Dedifferentiated amniotic fluid mesenchymal stem cell (primary cell): ENCODE measurements at regions not wholly inside any gene's neighbourhood (a gene's known extent, or its start where the extent isn't known, plus 50 kb on each side); places are given as distances from the start of the nearest gene placed in this dataset.
"Not testable (repeated sequence)": the region's sequence is repeated elsewhere in the genome, so short reads cannot be mapped to it uniquely, and the experiment has no call there.

Source experiments
- DNase-seq: peaks from one replicate; pipeline ENCODE4 v3.0.0-alpha.2; 2016; ENCODE audit errors: extremely low spot score

DNA sequence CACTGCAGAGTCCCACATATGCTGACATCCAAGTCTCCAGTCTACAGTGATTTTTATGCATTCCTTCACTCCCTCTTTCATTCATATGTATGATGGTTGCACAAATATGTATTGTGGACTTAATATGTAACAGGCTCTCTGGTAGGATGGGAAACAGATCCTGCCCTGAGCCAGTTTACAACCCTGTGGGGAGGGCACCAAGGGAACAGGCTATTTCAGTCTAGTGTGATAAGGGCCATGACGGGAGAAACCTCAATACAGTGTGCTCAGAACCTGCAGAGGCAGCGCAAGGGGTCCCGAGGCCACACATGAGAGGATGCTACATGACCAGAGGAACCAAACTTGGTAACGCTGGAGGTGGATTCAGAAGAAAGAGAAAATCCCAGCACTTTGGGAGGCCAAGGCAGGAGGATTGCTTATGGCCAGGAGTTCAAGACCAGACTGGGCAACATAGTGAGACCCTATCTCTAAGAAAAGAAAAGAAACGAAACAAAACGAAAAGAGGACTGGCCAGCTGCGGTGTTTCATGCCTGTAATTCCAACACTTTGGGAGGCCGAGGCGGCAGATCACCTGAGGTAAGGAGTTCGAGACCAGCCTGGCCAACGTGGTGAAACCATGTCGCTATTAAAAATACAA, 249.8 kb upstream of the JARID2 start:
- no peak for DNase-seq

GRCh38 chr6:14996892-14997291, 249.0 kb upstream of the JARID2 start:
- no peak for DNase-seq

DNA sequence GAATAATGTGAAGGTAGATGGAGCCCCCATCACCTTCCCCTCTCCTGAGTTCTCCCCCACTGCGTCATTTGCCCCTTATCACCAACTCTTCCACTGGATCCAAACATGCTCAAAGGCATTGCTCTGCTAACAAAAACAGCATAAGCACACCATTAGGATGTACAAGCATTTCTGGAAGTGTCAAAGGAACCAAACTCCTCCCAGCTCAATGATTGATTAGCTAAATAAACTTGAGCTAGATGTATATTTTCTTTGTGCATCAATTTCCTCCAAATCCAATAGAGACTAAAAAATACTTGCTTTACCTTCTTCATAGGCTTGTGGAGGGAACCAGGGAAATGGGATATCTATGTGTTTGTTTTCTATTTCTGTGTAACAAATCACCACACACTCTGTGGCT, 248.4 kb upstream of the JARID2 start:
- no peak for DNase-seq

DNA sequence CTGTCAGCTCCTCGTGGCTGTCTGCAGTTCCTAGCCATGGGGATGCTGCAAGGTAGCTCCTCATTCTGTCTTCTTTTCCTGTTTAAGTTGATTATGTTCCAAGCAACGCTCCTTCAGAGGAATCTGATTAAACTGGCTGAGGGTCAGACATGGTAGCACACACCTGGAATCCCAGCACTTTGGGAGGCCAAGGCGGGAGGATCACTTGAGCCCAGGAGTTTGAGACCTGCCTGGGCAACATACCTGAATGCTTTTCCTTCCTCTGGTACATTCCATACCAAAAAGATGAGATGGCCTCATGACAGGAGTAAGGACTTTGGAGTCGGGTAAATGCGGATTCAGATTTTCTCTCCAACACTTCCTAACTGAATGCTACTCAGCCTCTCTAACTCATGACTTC, 246.8 kb upstream of the JARID2 start:
- no peak for DNase-seq

DNA sequence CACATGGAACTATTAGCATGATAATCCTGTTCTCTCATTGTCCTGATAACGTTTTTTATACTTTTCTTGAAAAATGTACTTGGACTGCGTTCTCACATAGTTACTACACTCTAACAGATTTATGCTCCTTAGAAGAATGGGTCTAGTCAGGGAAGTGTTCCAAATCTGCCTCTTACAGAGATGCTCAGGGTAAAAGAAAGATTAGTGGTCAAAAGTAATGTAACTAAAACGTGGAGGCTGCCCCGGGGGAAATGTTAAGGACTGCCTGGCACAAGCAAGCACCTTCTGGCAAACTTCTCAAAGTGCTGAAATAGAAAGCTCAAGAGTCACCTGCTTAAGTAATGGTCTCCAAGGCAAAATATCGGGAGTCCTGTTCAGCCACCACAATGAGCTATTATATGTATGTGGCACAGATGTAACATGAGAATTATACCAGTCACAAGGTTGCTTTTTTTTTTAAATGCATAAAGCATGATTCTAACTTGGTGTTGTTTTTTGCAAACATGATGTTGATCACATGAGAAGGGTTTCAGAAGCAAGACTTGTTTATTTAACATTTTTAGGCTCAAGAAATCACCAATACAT, 244.5 kb upstream of the JARID2 start:
- no peak for DNase-seq

DNA sequence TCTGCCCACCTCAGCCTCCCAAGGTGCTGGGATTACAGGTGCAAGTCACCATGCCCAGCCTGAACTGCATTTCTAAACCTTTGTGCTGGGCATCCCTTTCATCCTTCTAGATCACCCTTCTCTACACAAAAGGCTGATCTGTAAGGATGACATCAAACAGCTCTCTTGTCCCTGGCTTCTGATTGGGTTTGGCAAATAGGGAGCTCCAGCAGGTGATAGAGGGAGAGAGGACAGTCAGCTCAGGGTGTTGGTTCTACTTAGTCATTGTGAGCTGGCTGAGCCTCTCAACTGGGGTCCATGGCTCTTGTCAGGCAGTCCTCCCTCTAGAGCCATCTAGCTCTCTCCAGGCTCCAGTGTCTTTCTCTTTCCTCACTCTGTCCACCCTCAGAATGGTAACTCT, 237.6 kb upstream of the JARID2 start:
- DNase-seq = no peak

GRCh38 chr6:15014958-15015357, 230.9 kb upstream of the JARID2 start:
- no peak for DNase-seq

GRCh38 chr6:15016813-15017212, 229.1 kb upstream of the JARID2 start:
- DNase-seq = no peak

GRCh38 chr6:15017261-15017660, 228.6 kb upstream of the JARID2 start:
- no peak for DNase-seq

DNA sequence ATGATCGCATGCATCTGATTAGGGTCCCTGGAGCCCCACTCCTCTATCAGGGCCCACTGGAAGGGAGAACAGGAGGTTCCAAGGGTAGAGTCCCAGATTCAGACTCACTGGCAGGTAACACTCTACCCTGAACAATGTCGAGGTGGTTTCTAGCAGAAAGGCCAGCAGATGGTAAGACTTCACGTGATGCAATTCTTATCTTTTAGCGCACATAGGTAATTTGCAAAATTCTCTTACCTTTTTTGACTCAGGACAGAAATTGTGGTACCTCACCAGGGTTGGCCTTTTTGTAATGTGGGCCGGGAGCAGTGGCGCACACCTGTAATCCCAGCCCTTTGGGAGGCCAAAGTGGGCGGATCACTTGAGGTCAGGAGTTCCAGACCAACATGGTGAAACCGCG, 228.1 kb upstream of the JARID2 start:
- no peak for DNase-seq

GRCh38 chr6:15020119-15020770, 225.6 kb upstream of the JARID2 start:
- DNase-seq = no peak

- DNase-seq = no peak
These were observed 224.8 kb upstream of the JARID2 start for GRCh38 chr6:15021074-15021473.

DNA sequence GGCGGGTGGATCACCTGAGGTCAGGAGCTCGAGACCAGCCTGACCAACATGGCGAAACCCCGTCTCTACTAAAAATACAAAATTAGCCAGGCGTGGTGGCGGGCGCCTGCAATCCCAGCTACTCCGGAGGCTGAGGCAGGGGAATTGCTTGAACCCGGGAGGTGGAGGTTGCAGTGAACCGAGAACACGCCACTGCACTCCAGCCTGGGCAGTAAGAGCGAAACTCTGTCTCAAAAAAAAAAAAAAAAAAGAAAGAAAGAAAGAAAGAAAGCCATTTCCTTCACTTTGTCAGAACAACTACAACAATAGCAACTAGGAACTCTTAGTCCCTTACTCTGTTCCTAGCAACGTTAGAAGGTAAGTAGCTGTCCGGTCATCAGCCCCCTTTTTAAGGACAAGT, 222.9 kb upstream of the JARID2 start:
- not testable (repeated sequence) for DNase-seq

GRCh38 chr6:15023448-15023847, 222.4 kb upstream of the JARID2 start:
- no peak for DNase-seq

- no peak for DNase-seq
These were observed 220.4 kb upstream of the JARID2 start for GRCh38 chr6:15025446-15025845.

- peak; percentile 74 for DNase-seq
These were observed 219.0 kb upstream of the JARID2 start for GRCh38 chr6:15026832-15027231.

DNA sequence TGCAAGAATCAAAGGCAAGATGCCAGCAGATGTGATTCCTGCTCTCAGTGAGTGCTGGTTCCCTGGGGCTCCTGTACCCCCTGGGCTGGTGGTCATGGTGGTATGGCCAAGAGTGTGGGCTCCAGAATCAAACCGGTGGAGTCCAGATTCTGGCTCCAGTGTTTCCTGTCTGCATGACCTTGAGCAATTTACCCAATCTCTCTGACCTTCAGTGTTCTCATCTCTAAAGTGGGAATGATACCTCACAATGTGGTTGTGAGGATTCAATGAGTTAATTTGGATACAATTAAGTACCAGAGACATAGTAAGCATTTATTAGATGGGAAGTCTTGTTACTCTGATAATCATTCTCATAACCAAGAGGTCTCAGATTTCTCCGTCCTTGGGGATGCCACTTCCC, 218.4 kb upstream of the JARID2 start:
- DNase-seq = no peak

DNA sequence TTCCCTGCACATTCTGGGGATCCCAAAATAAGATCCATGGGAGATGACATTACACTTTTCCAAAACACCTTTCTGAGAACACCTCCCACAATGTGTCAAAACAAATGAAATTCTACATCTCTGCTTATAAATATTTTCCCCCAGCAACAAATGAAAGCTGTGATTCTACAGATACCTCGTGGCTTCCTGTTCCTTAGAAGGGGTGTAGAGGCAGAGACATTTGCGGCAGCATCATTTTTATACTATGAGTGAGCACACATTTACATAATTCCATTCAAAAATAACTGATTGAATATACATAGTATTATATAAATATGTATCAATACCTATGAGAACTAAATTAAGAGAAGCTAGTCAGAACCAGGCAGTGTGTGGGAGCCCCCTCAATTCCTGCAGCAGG, 213.9 kb upstream of the JARID2 start:
- DNase-seq = no peak

- no peak for DNase-seq
These were observed 212.0 kb upstream of the JARID2 start for GRCh38 chr6:15033850-15034203.

DNA sequence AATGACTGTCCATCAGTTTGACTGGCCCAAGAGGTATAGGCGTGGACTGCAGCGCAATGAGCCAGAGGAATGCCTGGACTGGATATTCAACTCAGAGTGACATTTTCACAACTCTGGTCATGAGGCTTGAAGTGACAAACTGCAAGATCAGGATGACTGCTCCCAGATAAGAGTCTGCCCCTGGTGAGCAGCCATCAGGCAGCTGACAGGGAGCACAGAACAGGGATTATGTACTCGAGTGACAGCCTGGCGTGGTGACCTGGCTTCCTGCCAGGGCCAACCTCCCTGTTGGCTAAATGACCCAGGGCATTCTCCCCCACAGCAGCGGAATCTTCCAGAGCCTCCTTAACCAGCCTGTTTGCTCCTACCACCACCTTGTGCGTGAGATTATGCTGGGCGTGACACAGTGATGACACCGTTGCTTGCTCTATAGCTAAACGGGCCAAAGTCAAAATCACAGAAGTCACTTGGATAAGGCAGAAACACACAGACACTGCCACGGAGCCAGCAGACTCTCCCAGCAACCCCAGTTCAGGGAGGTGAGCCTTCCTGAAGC, 209.1 kb upstream of the JARID2 start:
- DNase-seq = no peak

- no peak for DNase-seq
These were observed 208.6 kb upstream of the JARID2 start for GRCh38 chr6:15037253-15037652.

- no peak for DNase-seq
These were observed 207.7 kb upstream of the JARID2 start for GRCh38 chr6:15038013-15038791.

- DNase-seq = no peak
These were observed 206.7 kb upstream of the JARID2 start for GRCh38 chr6:15039136-15039535.
